Gastroesophageal sphincter (tissue), 3 donors: ENCODE measurements at regions not wholly inside any gene's neighbourhood (a gene's known extent, or its start where the extent isn't known, plus 50 kb on each side); places are given as distances from the start of the nearest gene placed in this dataset.

ENCODE experiments used
- CTCF ChIP-seq, 4 experiments: fragments of 200-600 bp in 2 of 4; fragments of 450-650 bp in 2 of 4; sonication (generic) in 1 of 4; IDR thresholded peaks; one replicate each; pipeline ENCODE4 v1.5.1; 2017 to 2019; ENCODE audit warnings: antibody characterized with exemption in 4 of 4, mild to moderate bottlenecking in 2 of 4, moderate library complexity in 2 of 4
- EP300 ChIP-seq: sonication (generic); formaldehyde crosslinking; IDR thresholded peaks from one replicate; pipeline ENCODE4 v1.6.1; 2017; ENCODE audit warnings: antibody characterized with exemption, mild to moderate bottlenecking
- POLR2A ChIP-seq, 2 donors: fragments of 450-650 bp; IDR thresholded peaks; one replicate each; pipeline ENCODE4 v1.6.1; 2017; ENCODE audit warnings: antibody characterized with exemption in 2 of 2, mild to moderate bottlenecking in 2 of 2, moderate library complexity in 1 of 2
- POLR2AphosphoS5 ChIP-seq: sonication (generic); formaldehyde crosslinking; IDR thresholded peaks from one replicate; pipeline ENCODE4 v1.6.1; 2017; ENCODE audit warnings: antibody characterized with exemption

- TF ChIP-seq CTCF (IDR thresholded peaks at IDR 0.05): no peak
- TF ChIP-seq POLR2AphosphoS5: no peak
- TF ChIP-seq EP300: no peak
- TF ChIP-seq POLR2A (IDR thresholded peaks at IDR 0.05): no peak
Observed at GRCh38 chr9:82091610-82092009, 103.0 kb downstream of the SPATA31D1 start.
